ENCODE measurements at regions not wholly inside any gene's neighbourhood (a gene's known extent, or its start where the extent isn't known, plus 50 kb on each side); places are given as distances from the start of the nearest gene placed in this dataset.

GRCh38 chr6:163635315-163635714 is 220.8 kb downstream of the QKI start:
- TF ChIP-seq EZH2 (IDR thresholded peaks at IDR 0.05; ENCODE audit: insufficient read depth, poor library complexity, severe bottlenecking) (no peak), EZH2phosphoT487 (IDR thresholded peaks at IDR 0.05; ENCODE audit: insufficient read depth, low read depth) (no peak)
